K562 (cell line): ENCODE measurements at regions not wholly inside any gene's neighbourhood (a gene's known extent, or its start where the extent isn't known, plus 50 kb on each side); places are given as distances from the start of the nearest gene placed in this dataset.

Experiments used
- HDAC8 ChIP-seq: fragments of 450-650 bp; IDR thresholded peaks from 2 replicates; pipeline ENCODE4 v1.6.1; 2016; ENCODE audit warnings: mild to moderate bottlenecking, missing genetic modification characterization, moderate library complexity, missing compliant biosample characterization
- HNRNPK ChIP-seq: fragments of 200-400 bp; formaldehyde crosslinking; IDR thresholded peaks from one replicate; pipeline ENCODE4 v1.6.1; 2018; ENCODE audit warnings: mild to moderate bottlenecking, low read depth, low read length; ENCODE audit not compliant: poor library complexity, severe bottlenecking
- POLR3A ChIP-seq: IDR thresholded peaks from 2 replicates; pipeline ENCODE4 v1.6.1; 2011; ENCODE audit warnings: borderline replicate concordance, mild to moderate bottlenecking, moderate library complexity; ENCODE audit not compliant: insufficient read length, insufficient read depth; ENCODE audit errors: extremely low read depth
- RBM14 ChIP-seq: fragments of 200-400 bp; formaldehyde crosslinking; IDR thresholded peaks from 2 replicates; pipeline ENCODE4 v1.6.1; 2018; ENCODE audit warnings: low read depth, mild to moderate bottlenecking, low read length, moderate library complexity, borderline replicate concordance; ENCODE audit not compliant: insufficient read depth
- ZNF324 ChIP-seq: fragments of 250-450 bp; sonication (Bioruptor Pico); IDR thresholded peaks from 2 replicates; pipeline ENCODE4 v1.4.0; 2020; ENCODE audit warnings: mild to moderate bottlenecking
- TF ChIP-seq, protein P1 (sequence below): fragments of 450-650 bp; conservative IDR thresholded peaks from 2 replicates; pipeline ENCODE4 v1.6.1; 2016; ENCODE audit warnings: missing genetic modification characterization, low read depth, mild to moderate bottlenecking, missing compliant biosample characterization, moderate library complexity
- TF ChIP-seq, protein P2 (sequence below), 3 experiments: fragments of 200-800 bp in 1 of 3; sonication (Bioruptor generic) in 1 of 3; sonication (generic) in 1 of 3; formaldehyde crosslinking in 1 of 3; IDR thresholded peaks; 2 replicates each; pipeline versions ENCODE4 v1.6.1 to v1.8.0; 2016 to 2022; ENCODE audit warnings: mild to moderate bottlenecking in 2 of 3, missing compliant biosample characterization in 2 of 3, missing genetic modification characterization in 2 of 3, missing genetic modification reagents in 1 of 3

DNA sequence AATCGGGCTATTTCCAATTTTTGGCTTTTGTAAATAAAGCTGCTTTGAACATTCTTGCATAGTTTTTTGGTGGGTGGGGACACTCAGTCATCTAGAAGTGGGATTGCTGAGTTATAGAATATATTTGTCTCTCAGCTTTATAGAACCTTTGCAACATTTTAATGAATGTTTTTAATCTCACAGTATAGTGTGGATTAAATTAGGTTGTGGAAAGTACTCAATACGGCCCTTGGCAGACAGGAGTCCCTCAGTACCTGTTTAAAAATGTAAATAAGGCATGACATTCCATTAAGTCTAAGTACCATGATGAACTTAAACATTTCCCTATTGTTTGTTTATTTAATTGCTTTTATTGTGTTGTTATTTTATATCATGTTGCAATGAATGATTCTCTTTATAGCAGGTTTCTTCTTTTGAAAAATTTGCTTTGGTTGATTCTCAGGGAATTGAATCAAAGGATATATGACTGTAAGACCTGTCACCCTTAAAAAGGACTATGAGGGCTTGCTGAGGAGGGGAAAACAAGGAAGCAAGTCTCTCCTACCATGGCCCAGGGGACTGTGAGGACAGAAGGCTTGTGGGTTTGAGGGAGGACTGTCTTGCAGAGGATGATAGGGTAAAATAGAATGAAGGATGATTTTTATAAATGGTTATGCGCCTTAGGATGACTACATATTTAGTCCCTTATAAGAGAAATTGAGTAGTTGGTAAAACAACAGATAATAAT, 165.1 kb downstream of the RPIA start (continued):
- no peak for TF ChIP-seq HNRNPK
- TF ChIP-seq, protein P1, sequence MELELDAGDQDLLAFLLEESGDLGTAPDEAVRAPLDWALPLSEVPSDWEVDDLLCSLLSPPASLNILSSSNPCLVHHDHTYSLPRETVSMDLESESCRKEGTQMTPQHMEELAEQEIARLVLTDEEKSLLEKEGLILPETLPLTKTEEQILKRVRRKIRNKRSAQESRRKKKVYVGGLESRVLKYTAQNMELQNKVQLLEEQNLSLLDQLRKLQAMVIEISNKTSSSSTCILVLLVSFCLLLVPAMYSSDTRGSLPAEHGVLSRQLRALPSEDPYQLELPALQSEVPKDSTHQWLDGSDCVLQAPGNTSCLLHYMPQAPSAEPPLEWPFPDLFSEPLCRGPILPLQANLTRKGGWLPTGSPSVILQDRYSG (tag) = no peak
- no peak for TF ChIP-seq RBM14
- no peak for TF ChIP-seq POLR3A
- no peak for TF ChIP-seq ZNF324 (CRISPR knock-in tag)
- no peak for TF ChIP-seq HDAC8
- TF ChIP-seq, protein P2, sequence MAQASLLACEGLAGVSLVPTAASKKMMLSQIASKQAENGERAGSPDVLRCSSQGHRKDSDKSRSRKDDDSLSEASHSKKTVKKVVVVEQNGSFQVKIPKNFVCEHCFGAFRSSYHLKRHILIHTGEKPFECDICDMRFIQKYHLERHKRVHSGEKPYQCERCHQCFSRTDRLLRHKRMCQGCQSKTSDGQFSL (CRISPR knock-in tag; IDR thresholded peaks at IDR 0.05) = no peak
- TF ChIP-seq, protein P2 (tag; IDR thresholded peaks at IDR 0.05) = no peak
- TF ChIP-seq, all 486 proteins: peak for 0
